Loucy (cell line): ENCODE measurements at regions not wholly inside any gene's neighbourhood (a gene's known extent, or its start where the extent isn't known, plus 50 kb on each side); places are given as distances from the start of the nearest gene placed in this dataset.
"Not testable (repeated sequence)": the region's sequence is repeated elsewhere in the genome, so short reads cannot be mapped to it uniquely, and the experiment has no call there.

Source experiments
- CTCF ChIP-seq: fragments of 200-600 bp; sonication (generic); conservative IDR thresholded peaks from 2 replicates; pipeline ENCODE4 v1.5.1; 2014; ENCODE audit warnings: mild to moderate bottlenecking, antibody characterized with exemption, low read length
- EZH2phosphoT487 ChIP-seq: fragments of 200-600 bp; IDR thresholded peaks from 2 replicates; pipeline ENCODE4 v1.6.1; 2018; ENCODE audit warnings: antibody characterized with exemption, mild to moderate bottlenecking, moderate library complexity, borderline replicate concordance

- not testable (repeated sequence) for TF ChIP-seq CTCF, EZH2phosphoT487
Observed at GRCh38 chr21:5108048-5108775, 5413.2 kb upstream of the TPTE start.
